ENCODE measurements at regions not wholly inside any gene's neighbourhood (a gene's known extent, or its start where the extent isn't known, plus 50 kb on each side); places are given as distances from the start of the nearest gene placed in this dataset.

DNA sequence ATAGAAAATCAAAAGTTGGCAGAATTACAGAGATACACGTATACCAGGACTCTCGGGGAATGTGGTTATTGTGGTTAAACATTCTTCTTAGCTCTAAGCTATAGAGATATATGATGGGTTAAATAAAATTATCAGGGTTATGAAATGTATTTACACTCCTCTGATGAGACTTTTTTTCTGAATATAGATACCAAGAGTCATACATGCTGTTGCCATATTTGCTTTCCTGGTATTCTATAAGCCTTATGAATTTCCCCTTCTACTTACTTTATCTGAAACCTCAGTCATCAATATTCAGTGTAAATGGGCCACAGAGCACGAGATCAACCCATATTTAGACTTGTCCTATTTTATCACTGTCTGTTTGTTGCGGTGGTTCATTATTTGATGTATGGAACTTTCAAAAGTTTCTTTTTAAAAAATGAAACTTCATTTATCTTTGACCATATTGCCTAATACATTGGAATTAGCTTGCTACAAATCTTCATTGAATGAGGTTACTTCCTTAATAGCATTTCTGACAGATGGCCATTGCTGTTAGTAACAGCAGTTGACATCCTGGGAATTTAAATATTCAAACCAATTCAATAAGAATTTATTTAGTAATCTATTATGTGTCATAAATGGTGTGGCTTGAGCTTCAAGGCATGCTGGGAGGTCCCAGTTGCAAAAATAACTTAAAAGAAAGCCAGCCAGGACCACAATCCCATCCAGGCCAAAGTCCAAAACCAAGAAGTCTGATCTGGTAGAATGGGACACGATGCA, 393.5 kb downstream of the PCNX1 start:
- no peaks in the 10 kb centered on the region for H3K36me3 ChIP-seq (ENCODE audit: insufficient read depth, low read length)
- H3K4me1 ChIP-seq (ENCODE audit: insufficient read depth, low read length): no peaks in the 10 kb centered on the region
- no peaks in the 10 kb centered on the region for H3K9me3 ChIP-seq (ENCODE audit: control insufficient read depth, insufficient read depth, low read length)
- H3K9ac ChIP-seq (ENCODE audit: low read depth, low read length): no peak overlapping the region

DNA sequence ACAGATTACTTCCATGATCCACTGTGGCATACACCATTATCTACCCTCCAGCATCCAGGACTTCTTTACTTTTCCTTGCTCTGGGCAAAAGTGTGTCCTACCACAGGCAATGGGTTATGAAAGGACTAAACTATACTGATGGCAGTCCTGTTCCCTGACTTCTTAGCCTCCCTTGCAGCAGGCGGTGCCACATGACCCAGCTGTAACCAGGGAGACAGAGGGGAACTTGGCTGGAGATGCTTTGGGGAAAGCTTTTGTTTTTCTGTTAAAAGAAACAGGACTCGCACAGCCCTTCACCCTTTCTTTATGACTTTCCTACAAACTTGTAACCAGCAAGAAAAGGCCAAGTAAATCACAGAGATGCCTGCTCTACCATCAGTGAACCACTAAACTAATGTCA, 394.4 kb downstream of the PCNX1 start:
- Histone ChIP-seq H3K4me1 (ENCODE audit: insufficient read depth, low read length) (no peaks in the 10 kb centered on the region), H3K36me3 (ENCODE audit: insufficient read depth, low read length) (no peaks in the 10 kb centered on the region), H3K9ac (ENCODE audit: low read depth, low read length) (no peak overlapping the region), H3K9me3 (ENCODE audit: control insufficient read depth, insufficient read depth, low read length) (no peaks in the 10 kb centered on the region; the same call in 1 of the 2 replicates)

DNA sequence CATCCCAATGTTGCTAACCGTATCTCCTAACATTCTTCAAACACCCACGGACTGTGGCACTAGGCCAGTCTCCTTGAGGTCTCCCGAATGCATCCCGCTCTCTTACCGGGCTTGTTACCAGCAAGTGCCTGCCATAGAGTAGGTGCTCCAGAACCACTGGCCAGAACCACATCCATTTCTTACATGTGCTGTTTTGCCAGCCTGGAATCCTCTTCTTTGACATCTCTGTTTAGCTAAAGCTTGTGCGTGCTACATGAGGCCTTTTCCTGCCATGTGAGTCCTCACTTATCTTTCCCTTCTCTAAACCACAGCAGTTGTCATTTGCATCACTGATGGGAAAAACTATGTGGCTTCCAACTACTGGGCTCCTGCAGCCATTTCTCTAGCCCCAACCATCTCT, 397.4 kb downstream of the PCNX1 start:
- Histone ChIP-seq H3K36me3 (ENCODE audit: insufficient read depth, low read length) (no peaks in the 10 kb centered on the region), H3K4me1 (ENCODE audit: insufficient read depth, low read length) (no peaks in the 10 kb centered on the region), H3K9me3 (ENCODE audit: control insufficient read depth, insufficient read depth, low read length) (no peaks in the 10 kb centered on the region; the same call in 1 of the 2 replicates), H3K9ac (ENCODE audit: low read depth, low read length) (no peak overlapping the region)

DNA sequence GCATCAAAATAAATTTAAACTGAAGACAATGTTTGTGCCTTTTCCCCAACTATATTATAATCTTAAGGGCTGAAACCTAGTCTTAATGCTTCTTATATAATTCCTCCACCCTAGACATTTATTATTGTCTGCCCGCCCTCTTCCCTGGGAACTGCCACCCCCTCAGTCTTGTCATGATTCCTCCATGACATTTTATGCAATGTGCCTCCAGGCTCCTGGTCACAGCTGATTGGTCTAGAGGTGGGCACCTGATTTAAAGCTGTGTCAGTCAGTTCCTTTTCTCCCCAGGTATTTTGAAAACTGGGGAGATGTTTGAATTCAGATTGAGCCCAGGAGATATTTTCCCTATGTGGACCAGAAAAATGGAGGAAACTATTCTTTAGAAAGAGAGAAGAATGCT, 401.4 kb downstream of the PCNX1 start:
- Histone ChIP-seq H3K9me3 (ENCODE audit: control insufficient read depth, insufficient read depth, low read length) (no peaks in the 10 kb centered on the region; the same call in 1 of the 2 replicates), H3K4me1 (ENCODE audit: insufficient read depth, low read length) (no peaks in the 10 kb centered on the region)

DNA sequence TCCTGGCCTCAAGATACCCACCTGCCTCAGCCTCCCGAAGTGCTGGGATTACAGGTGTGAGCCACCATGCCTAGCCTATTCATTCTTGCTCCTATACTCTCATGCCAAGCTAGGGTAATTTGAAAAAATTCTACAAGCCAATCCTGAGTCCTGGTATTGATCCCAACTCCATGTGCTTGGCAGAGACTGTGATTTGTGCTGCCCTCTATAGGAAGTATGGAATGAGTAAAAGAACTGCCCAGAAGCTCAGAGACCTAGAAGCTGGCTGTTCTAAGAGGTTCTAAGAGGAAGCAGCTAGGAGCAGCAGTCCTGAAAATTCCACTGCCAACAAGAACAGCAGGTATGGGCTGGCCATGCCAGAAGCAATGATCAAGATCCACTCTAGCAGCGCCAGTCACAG, 402.5 kb downstream of the PCNX1 start:
- H3K9ac ChIP-seq (ENCODE audit: low read depth, low read length): no peak overlapping the region

More for the DNA sequence above, 401.4 kb downstream of the PCNX1 start:
- Histone ChIP-seq H3K36me3 (ENCODE audit: insufficient read depth, low read length) (no peaks in the 10 kb centered on the region), H3K9ac (ENCODE audit: low read depth, low read length) (no peak overlapping the region)

DNA sequence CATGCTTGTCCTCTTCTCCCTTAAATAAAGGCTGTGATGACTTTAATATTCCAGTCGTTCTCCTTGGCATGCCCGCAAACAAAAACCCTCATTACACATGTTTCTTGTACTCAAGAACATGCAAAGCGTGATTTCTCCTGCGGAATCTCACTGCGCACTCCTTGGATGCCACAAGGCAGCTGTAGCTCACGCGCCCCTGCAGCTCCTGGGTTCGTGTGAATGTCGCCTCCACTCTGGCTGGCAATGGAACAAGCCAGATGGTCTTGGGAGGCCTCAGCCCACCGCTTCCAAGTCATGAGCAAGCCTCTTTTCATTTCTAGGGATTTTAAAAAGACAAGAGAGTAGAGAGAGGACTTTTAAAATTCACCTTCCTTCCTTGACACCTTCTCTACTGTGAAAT, 403.8 kb downstream of the PCNX1 start:
- Histone ChIP-seq H3K9me3 (ENCODE audit: control insufficient read depth, insufficient read depth, low read length) (no peaks in the 10 kb centered on the region; the same call in 1 of the 2 replicates), H3K36me3 (ENCODE audit: insufficient read depth, low read length) (no peaks in the 10 kb centered on the region), H3K9ac (ENCODE audit: low read depth, low read length) (no peak overlapping the region), H3K4me1 (ENCODE audit: insufficient read depth, low read length) (peaks cover 4% of the 10 kb centered on the region; the same call in 1 of the 2 replicates)

More for the DNA sequence above, 402.5 kb downstream of the PCNX1 start:
- Histone ChIP-seq H3K4me1 (ENCODE audit: insufficient read depth, low read length) (no peaks in the 10 kb centered on the region), H3K36me3 (ENCODE audit: insufficient read depth, low read length) (no peaks in the 10 kb centered on the region), H3K9me3 (ENCODE audit: control insufficient read depth, insufficient read depth, low read length) (no peaks in the 10 kb centered on the region; the same call in 1 of the 2 replicates)

DNA sequence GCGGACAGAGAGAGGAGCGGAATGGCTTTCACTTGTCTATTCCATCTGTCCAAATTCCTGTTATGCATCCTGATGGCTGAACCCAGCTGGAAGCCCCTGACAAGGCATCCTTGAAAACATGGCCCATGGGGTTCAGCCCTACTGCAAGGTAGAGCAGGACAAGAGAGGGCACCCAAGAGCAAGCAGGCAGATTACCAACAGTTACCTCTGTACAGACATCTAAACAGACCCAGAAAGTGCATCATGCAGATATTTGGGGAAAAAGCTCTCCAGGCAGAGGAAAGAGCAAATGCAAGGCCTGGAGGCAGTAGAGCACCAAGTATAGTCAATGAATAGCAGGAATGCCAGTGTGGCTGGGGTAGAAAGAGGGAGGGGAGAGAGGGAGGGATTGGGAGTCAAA, 407.5 kb downstream of the PCNX1 start:
- peaks cover 4% of the 10 kb centered on the region; the same call in 1 of the 2 replicates for H3K4me1 ChIP-seq (ENCODE audit: insufficient read depth, low read length)
- H3K36me3 ChIP-seq (ENCODE audit: insufficient read depth, low read length): no peaks in the 10 kb centered on the region
- H3K9ac ChIP-seq (ENCODE audit: low read depth, low read length): no peak overlapping the region
- H3K9me3 ChIP-seq (ENCODE audit: control insufficient read depth, insufficient read depth, low read length): no peaks in the 10 kb centered on the region

DNA sequence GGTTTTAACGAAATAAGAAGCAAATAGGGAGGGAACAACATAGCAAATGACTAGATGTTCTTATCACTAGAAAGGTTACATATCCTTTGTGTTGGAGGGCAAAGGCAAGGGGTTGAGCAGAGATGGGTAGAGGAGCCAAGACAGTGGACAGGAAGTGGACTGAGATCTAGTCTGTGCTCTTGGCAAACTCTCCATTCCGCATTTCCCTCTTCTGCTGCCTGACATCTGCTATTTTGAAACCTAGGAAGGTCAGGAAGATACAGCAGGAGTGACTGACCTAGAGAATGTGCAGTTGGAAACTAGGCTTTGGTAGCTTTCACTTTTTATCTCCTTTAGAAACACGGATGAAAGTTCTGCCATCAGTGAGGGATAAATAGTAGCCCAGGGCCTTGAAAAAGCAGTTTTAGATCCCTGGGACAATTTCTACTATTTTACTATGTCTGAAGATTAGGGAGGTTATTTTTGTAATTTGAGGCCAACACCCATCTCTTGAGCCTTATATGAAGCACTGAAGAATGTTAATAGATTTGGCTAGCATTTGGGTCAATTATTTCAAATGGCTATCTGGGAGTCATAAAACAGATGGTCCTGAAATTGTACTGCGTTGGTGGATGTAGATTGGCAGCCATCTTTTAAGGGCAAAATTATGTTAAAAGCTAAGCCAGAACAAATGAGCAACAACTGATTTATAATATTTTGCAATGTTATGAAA, 410.3 kb downstream of the PCNX1 start:
- Histone ChIP-seq H3K9ac (ENCODE audit: low read depth, low read length) (no peak overlapping the region), H3K4me1 (ENCODE audit: insufficient read depth, low read length) (peaks cover 4% of the 10 kb centered on the region), H3K9me3 (ENCODE audit: control insufficient read depth, insufficient read depth, low read length) (no peaks in the 10 kb centered on the region), H3K36me3 (ENCODE audit: insufficient read depth, low read length) (no peaks in the 10 kb centered on the region)

DNA sequence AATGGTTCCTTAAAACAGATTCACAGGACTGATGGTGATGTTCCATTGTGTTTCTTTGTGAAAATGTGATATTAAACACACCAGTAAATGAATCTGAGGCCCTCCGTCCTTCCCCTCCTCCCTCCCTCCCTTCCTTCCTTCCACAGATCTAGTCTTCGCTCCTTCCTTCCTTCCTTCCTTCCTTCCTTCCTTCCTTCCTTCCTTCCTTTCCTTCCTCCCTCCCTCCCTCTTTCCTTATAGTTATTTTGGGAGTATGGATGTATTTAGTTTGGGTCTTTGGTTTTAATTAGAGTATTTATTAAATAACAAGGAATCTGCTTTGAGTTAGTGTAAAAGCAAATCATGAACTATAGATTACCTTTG, 410.8 kb downstream of the PCNX1 start:
- Histone ChIP-seq H3K9me3 (ENCODE audit: control insufficient read depth, insufficient read depth, low read length) (no peaks in the 10 kb centered on the region), H3K36me3 (ENCODE audit: insufficient read depth, low read length) (no peaks in the 10 kb centered on the region), H3K4me1 (ENCODE audit: insufficient read depth, low read length) (peaks cover 9% of the 10 kb centered on the region), H3K9ac (ENCODE audit: low read depth, low read length) (no peak overlapping the region)

DNA sequence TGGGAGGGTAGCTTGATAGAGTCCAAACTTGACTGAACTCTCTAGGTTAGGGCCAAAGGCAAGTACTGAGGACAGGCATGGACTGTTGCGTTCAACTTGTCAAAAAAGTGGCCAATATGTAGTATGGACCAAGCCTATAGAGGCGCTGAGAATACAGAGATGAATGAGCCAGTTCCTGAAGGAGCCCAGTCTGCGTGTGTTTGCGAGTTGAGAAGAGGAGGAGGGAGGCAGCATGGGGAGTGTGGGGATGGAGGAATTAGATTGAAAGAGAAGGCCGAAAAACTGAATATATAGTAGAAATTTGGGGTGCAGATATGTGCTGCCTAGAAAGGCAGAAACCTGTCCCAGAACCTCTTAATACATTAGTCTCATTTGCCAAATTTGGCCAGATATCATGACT, 412.4 kb downstream of the PCNX1 start:
- peaks cover 20% of the 10 kb centered on the region for H3K4me1 ChIP-seq (ENCODE audit: insufficient read depth, low read length)
- H3K9ac ChIP-seq (ENCODE audit: low read depth, low read length): peak overlapping the region; percentile 90
- H3K36me3 ChIP-seq (ENCODE audit: insufficient read depth, low read length): no peaks in the 10 kb centered on the region
- no peaks in the 10 kb centered on the region for H3K9me3 ChIP-seq (ENCODE audit: control insufficient read depth, insufficient read depth, low read length)

DNA sequence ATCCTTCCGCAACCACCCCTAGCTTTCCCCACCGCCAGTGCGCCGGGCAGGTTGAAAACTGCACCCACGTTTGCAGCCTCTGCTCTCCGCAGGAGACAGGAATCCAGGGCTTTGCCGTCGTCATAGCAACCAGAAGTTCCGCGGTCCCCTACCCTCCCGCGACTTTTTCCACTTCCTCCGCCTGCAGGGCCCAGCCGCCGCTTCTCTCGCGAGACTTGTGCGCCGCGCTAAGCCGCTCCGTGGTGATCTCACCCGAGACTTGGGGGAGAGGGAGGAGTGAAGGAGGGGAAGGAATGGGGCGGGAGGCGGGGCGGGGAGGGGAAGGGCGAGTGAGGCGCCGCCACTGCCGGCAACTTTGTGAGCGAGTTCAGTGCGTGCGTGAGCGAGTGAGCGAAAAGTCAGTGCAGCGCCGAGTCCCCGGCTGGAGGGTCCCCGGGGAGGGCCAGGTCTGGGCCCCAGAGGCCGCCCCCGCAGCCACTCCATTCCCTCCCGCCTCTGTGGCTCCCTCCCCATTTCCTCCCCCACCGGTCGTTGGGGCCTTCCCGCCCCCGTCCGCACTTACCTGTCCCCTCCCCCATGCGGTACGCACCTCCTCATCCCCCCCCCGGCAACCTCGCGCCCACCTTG, 413.0 kb downstream of the PCNX1 start, which contains the start of gene SIPA1L1:
SIPA1L1 (plus strand) TSS at position 370 of the 627 bp plus-strand sequence.
- Histone ChIP-seq H3K36me3 (ENCODE audit: insufficient read depth, low read length) (no peaks in the 10 kb centered on the region), H3K9me3 (ENCODE audit: control insufficient read depth, insufficient read depth, low read length) (no peaks in the 10 kb centered on the region), H3K9ac (ENCODE audit: low read depth, low read length) (peak within 1 kb of the TSS; percentile 90), H3K4me1 (ENCODE audit: insufficient read depth, low read length) (peaks cover 22% of the 10 kb centered on the region)

DNA sequence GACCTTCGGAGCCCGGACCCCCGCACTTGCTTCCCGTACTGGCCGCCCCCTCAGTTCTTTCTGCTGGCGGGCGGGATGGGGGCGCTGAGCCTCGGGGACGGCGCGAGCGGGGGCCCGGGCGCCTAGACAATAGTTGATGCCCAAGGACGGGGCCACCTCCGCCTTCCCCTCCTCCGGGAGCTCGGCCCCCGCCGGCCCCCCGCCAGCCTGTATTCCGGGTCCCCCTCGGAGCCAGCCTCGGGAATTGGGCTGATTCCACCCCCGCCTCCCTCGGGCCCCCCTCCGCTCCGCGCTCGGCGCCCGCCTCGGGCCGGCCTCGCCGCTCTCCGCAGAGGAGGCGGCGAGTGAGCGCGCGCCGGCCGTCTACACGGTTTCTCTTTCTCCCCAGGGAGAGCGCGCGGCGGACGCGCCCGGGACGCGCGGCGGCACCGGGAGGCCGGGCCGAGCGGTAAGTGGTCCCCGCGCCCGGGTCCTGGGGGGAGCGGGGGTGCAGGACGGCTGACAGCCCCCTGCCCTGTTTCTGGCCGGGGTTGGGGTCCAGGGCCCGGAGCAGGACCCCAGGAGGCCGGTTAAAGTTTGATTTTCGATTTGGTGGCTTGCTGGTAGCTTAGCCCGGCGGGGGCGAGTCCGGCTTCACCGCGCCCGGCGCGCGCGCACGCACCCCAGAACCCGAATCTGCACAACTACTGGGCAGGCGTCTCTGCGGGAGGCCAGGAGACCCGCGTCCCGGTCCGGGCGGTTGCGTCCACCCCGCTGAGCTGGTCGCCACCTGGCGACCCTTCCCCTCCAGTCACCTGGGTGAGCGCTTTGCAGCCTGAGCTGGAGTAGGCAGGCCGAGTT, 413.7 kb downstream of the PCNX1 start:
- peaks cover 28% of the 10 kb centered on the region for H3K4me1 ChIP-seq (ENCODE audit: insufficient read depth, low read length)
- no peaks in the 10 kb centered on the region for H3K9me3 ChIP-seq (ENCODE audit: control insufficient read depth, insufficient read depth, low read length)
- H3K9ac ChIP-seq (ENCODE audit: low read depth, low read length): peak overlapping the region; percentile 90
- no peaks in the 10 kb centered on the region for H3K36me3 ChIP-seq (ENCODE audit: insufficient read depth, low read length)

DNA sequence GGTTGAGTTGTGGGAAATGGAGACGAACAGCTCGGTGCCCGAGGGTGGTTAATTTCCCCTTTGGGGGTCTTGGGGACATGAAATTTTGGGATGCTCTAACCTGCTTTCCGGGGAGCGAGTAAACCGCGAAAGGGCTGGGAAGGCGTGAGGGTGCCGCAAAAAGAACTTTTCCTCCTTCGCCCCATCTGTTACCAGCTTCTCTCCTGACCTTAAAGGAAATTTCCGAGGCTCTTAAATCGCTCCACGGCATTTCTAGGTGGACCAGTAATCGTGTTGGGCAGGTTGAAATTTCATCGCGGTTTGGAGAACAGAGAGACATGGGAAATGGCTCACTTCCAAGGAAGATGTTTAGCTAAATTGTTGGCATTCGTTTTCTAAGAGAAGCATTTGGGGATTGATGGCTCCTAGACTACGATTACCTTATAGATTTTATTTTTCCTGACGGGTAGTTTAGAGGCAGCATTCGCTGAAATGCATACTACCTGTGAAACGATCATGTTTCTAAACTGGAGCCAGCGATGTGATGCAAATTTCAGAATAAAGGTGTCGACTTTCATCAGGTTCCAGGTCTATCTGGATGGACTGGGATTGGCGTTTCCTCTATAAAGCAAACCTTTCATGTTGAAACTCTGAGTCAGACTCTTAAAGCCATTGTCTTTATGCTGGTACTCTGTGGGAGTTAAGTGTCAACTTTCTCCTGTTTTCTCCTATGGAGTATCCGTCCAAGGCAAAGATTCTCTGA, 414.5 kb downstream of the PCNX1 start:
- peaks cover 28% of the 10 kb centered on the region for H3K4me1 ChIP-seq (ENCODE audit: insufficient read depth, low read length)
- no peaks in the 10 kb centered on the region for H3K36me3 ChIP-seq (ENCODE audit: insufficient read depth, low read length)
- H3K9ac ChIP-seq (ENCODE audit: low read depth, low read length): peak overlapping the region; percentile 90
- H3K9me3 ChIP-seq (ENCODE audit: control insufficient read depth, insufficient read depth, low read length): no peaks in the 10 kb centered on the region

Measured in ES-I3 (cell line).